LNCAP (cell line): ENCODE measurements at regions not wholly inside any gene's neighbourhood (a gene's known extent, or its start where the extent isn't known, plus 50 kb on each side); places are given as distances from the start of the nearest gene placed in this dataset.

ENCODE experiments used
- TF ChIP-seq, protein P1 (sequence below): fragments of 450-650 bp; IDR thresholded peaks from 2 replicates; pipeline ENCODE4 v1.5.1; 2017; ENCODE audit warnings: mild to moderate bottlenecking

GRCh38 chr20:10724449-10725173 is 50.8 kb upstream of the JAG1 start:
- TF ChIP-seq, protein P1, sequence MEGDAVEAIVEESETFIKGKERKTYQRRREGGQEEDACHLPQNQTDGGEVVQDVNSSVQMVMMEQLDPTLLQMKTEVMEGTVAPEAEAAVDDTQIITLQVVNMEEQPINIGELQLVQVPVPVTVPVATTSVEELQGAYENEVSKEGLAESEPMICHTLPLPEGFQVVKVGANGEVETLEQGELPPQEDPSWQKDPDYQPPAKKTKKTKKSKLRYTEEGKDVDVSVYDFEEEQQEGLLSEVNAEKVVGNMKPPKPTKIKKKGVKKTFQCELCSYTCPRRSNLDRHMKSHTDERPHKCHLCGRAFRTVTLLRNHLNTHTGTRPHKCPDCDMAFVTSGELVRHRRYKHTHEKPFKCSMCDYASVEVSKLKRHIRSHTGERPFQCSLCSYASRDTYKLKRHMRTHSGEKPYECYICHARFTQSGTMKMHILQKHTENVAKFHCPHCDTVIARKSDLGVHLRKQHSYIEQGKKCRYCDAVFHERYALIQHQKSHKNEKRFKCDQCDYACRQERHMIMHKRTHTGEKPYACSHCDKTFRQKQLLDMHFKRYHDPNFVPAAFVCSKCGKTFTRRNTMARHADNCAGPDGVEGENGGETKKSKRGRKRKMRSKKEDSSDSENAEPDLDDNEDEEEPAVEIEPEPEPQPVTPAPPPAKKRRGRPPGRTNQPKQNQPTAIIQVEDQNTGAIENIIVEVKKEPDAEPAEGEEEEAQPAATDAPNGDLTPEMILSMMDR = no peak

DNA sequence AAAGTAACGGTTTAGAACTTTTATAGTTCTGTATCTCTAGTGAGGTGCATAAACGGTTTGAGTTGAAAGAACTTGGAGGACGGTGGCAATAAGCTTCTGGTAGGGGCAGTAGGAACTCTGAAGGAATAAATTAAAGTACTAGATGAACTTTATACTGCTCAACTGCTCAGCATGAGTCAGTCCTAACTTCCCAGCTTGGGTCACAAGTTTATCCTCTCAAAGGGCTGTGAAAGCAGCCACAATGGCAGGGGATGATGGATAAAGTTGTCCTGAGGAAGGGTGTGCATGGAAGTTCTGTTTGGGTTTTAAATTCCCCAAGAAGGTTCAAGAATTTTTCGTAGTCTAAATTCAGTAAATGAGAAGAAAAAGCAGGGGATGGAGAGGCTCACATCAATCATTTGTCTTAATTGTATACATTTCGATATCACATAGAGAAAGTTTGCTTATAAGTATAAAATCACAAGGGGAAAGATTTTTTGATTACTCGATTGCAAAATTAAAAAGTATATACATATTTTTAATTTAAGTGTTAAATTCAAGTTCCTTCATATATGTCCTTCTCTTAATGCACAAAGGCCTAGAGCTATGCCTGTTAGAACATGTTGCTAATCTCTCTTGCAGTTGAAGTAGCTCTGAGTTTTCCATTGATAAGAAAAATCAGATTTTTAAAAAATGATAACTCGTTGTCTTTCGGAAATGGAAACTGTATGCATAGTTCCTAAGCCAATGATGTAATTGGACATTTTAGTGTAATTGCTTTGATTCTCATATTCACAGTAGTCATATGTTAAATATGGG is 55.3 kb upstream of the JAG1 start:
- TF ChIP-seq, protein P1 = no peak

DNA sequence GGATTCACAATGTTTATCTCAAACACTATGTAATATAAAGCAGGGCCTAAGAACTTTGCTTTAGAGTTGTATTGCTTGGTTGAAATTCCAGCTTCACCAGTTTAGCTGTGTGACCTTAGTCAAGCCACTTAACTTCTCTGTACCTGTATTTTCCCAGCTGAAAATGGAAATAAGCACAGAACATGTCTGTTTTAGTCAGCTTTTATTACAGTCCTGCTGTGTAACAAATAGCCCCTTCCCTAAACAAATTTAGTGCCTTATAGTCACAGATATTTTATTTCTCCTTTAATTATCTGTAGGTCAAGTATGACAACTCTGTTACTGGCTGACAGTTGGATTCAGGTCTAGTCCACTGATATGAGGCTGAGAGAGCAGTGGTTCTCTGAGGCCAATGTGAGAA is 56.0 kb upstream of the JAG1 start:
- TF ChIP-seq, protein P1 = no peak

DNA sequence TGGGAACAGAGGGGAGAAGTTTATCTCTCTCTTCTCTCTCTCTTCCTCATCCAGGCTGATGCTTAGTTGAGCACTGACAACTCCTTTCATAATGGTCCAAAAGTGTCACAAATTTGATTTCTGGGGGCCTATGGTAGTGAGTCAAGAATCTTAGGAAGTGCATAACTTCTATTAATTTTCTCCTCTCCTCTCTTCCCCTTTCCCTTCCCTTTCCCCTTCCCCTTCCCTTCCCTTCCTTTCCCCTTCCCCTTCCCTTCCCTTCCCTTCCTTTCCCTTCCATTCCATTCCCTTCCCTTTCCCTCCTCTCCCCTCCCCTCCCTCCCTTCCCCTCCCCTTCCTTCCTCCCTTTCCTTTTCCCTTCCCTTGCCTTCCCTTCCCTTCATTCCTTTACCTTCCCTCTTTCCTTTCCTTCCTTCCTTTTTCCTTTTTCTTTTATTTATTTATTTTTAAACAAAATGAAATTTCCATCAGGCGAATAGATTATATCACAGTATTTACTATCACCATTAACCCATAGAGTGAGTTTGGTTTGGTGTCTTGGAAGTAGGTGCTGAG is 56.9 kb upstream of the JAG1 start:
- TF ChIP-seq, protein P1 = no peak

DNA sequence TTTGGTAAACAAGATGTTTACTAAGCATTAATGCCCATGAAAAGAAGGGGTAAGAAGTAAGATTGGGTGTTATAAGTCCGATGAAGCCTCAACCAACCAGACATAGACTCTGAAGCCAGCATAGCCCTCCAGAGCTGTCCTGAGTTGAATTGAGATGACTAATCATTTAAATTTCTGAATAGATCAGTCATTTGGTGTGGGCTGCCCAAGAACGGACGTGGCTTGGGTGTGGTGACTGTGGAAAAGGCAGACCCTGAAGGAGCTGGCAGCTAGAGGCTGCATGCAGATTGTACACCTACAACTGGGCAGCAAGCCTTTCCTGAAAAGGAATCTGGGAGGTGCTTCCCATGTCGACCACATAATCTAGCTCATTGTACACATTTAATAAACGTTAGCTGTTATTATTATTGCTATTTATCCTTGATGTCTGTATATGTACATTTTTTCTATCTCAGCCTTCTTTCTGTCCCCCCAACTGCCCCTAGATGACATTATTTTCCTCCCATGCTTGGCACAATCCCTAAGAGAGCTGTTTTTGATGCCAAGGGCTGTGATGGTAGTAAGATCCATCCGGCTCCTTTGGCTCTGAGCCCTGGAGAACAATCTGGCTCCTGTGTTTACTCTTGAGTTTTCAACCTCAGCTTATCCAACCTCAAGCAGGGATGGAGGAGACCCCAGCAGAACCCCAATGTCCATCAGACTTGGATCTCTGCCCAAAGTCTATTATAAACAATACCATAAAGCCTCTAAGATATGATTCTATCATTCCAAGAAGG is 57.6 kb upstream of the JAG1 start:
- TF ChIP-seq, protein P1 = no peak

DNA sequence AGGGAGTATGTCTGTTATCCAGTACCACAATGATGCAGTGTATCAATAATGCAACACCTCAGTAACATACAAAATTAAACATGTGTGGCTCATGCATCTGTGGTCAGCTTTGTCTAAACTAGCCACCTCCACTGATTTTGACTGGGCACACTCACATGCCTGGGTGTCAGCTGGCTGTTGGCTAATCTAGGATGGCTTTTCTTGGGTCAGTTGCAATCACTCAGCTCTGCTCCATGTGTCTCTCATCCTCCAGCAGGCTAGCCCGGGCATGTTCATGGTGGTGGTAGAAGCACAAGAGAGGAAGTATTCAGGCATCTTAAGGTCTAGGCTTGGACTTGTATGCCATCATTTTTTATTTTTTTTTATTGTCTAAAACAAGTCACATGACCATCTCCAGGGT is 59.3 kb upstream of the JAG1 start:
- TF ChIP-seq, protein P1 = no peak
